ENCODE measurements at regions not wholly inside any gene's neighbourhood (a gene's known extent, or its start where the extent isn't known, plus 50 kb on each side); places are given as distances from the start of the nearest gene placed in this dataset.

DNA sequence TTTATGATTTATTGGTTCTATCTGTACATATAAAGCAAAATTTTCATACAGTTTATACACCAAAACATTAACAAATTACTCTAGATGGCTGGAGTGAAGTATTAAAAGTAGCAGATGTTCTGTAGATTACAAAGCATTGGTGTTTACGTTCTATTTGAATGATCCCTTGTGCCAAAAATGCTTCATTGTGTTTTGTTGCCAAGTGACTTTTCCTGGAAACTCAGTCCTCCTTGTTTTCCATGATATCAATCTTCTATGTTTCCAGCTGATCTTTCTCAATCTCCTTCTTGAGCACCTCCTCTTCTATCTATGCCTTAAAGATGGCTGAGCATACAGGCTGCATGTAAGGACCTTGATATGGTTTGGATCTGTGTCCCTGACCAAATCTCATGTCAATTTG, 263.6 kb upstream of the CTSO start:
- TF ChIP-seq EZH2 (IDR thresholded peaks at IDR 0.05) (no peak), POLR2AphosphoS5 (IDR thresholded peaks at IDR 0.05; ENCODE audit: borderline replicate concordance, low read depth, low read length) (no peak), FOXP2 (optimal IDR thresholded peaks at IDR 0.05; ENCODE audit: control extremely low read depth, extremely low read length, insufficient read depth) (no peak)
